Astrocyte (in vitro differentiated cells and primary cell): ENCODE measurements at regions not wholly inside any gene's neighbourhood (a gene's known extent, or its start where the extent isn't known, plus 50 kb on each side); places are given as distances from the start of the nearest gene placed in this dataset.
A peak's percentile ranks its signal among the peaks of the same experiment; 100 is the strongest.

Source experiments
- DNase-seq: peaks from one replicate; pipeline ENCODE4 v3.0.0-alpha.2; 2010; ENCODE audit warnings: low read depth
- FAIRE-seq: peaks from 2 replicates; lab custom pipeline; 2011; peaks lifted over from hg19 to GRCh38; lab: Jason Lieb, UNC
- H2AFZ ChIP-seq: 2 replicates; pipeline ENCODE4 v1.6.0; 2012; ENCODE audit warnings: low read depth, low read length, inconsistent platforms
- H3K27ac ChIP-seq: 2 replicates; pipeline ENCODE4 v1.5.1; 2011; ENCODE audit warnings: low read depth, low read length, inconsistent platforms
- H3K27me3 ChIP-seq: 2 replicates; pipeline ENCODE4 v1.6.0; 2011; ENCODE audit warnings: low read length, inconsistent platforms; ENCODE audit not compliant: insufficient read depth
- H3K36me3 ChIP-seq: 2 replicates; pipeline ENCODE4 v1.5.1; 2011; ENCODE audit warnings: low read length, inconsistent platforms; ENCODE audit not compliant: insufficient read depth
- H3K4me1 ChIP-seq: 2 replicates; pipeline ENCODE4 v1.5.1; 2011; ENCODE audit warnings: low read length, inconsistent platforms; ENCODE audit not compliant: insufficient read depth
- H3K4me2 ChIP-seq: 2 replicates; pipeline ENCODE4 v1.6.0; 2012; ENCODE audit warnings: low read length, inconsistent platforms
- H3K4me3 ChIP-seq: 2 replicates; pipeline ENCODE4 v1.5.1; 2011; ENCODE audit warnings: low read depth, mild to moderate bottlenecking, low read length, inconsistent platforms; ENCODE audit not compliant: insufficient read depth
- H3K79me2 ChIP-seq: 2 replicates; pipeline ENCODE4 v1.6.0; 2012; ENCODE audit warnings: mild to moderate bottlenecking, low read length, inconsistent platforms; ENCODE audit not compliant: insufficient read depth
- H3K9ac ChIP-seq: 2 replicates; pipeline ENCODE4 v1.6.0; 2012; ENCODE audit warnings: mild to moderate bottlenecking, low read length, inconsistent platforms
- H3K9me3 ChIP-seq: 2 replicates; pipeline ENCODE4 v1.5.1; 2012; ENCODE audit warnings: low read depth, mild to moderate bottlenecking, low read length, inconsistent platforms; ENCODE audit not compliant: insufficient read depth
- H4K20me1 ChIP-seq: 2 replicates; pipeline ENCODE4 v1.6.0; 2012; ENCODE audit warnings: low read length, inconsistent platforms; ENCODE audit not compliant: insufficient read depth
- H3K27ac Mint-ChIP-seq: one replicate; pipeline ENCODE4 v1.8.0; 2021; ENCODE audit warnings: mild to moderate bottlenecking, mixed read lengths; ENCODE audit not compliant: unreplicated experiment
- H3K27me3 Mint-ChIP-seq: one replicate; pipeline ENCODE4 v1.8.0; 2021; ENCODE audit warnings: low read depth, mixed read lengths; ENCODE audit not compliant: unreplicated experiment
- H3K36me3 Mint-ChIP-seq: one replicate; pipeline ENCODE4 v1.8.0; 2021; ENCODE audit warnings: low read depth, mixed read lengths; ENCODE audit not compliant: unreplicated experiment
- H3K4me1 Mint-ChIP-seq: one replicate; pipeline ENCODE4 v1.8.0; 2021; ENCODE audit warnings: low read depth, mixed read lengths; ENCODE audit not compliant: unreplicated experiment
- H3K4me3 Mint-ChIP-seq: one replicate; pipeline ENCODE4 v1.8.0; 2021; ENCODE audit warnings: mild to moderate bottlenecking, moderate library complexity, mixed read lengths; ENCODE audit not compliant: unreplicated experiment
- H3K9me3 Mint-ChIP-seq: one replicate; pipeline ENCODE4 v1.8.0; 2021; ENCODE audit warnings: mild to moderate bottlenecking, mixed read lengths; ENCODE audit not compliant: unreplicated experiment
- EZH2 ChIP-seq: IDR thresholded peaks from 2 replicates; pipeline ENCODE4 v1.6.1; 2012; ENCODE audit warnings: mild to moderate bottlenecking, low read length, inconsistent platforms; ENCODE audit not compliant: insufficient read depth
- TF ChIP-seq, protein P1 (sequence below): IDR thresholded peaks from 2 replicates; pipeline ENCODE4 v1.5.1; 2011; ENCODE audit warnings: low read depth, mild to moderate bottlenecking, inconsistent platforms, low read length, moderate library complexity; ENCODE audit not compliant: insufficient read depth

- DNase-seq (no peak), FAIRE-seq (no peak)
- Mint-ChIP-seq H3K27me3 (no peaks in the 10 kb centered on the region), H3K4me1 (no peaks in the 10 kb centered on the region), H3K36me3 (peaks cover 5% of the 10 kb centered on the region), H3K9me3 (peaks cover 36% of the 10 kb centered on the region), H3K27ac (no peak overlapping the region), H3K4me3 (no peak overlapping the region)
- no peaks in the 10 kb centered on the region for H3K79me2 ChIP-seq
- no peaks in the 10 kb centered on the region for H3K27me3 ChIP-seq
- H2AFZ ChIP-seq: no peak overlapping the region
- peaks cover 11% of the 10 kb centered on the region for H3K9me3 ChIP-seq
- H3K4me3 ChIP-seq: no peak overlapping the region
- H4K20me1 ChIP-seq: no peaks in the 10 kb centered on the region
- H3K4me2 ChIP-seq: no peak overlapping the region
- H3K4me1 ChIP-seq: no peaks in the 10 kb centered on the region
- no peak overlapping the region for H3K27ac ChIP-seq
- H3K9ac ChIP-seq: no peak overlapping the region
- no peaks in the 10 kb centered on the region for H3K36me3 ChIP-seq
- TF ChIP-seq, protein P1, sequence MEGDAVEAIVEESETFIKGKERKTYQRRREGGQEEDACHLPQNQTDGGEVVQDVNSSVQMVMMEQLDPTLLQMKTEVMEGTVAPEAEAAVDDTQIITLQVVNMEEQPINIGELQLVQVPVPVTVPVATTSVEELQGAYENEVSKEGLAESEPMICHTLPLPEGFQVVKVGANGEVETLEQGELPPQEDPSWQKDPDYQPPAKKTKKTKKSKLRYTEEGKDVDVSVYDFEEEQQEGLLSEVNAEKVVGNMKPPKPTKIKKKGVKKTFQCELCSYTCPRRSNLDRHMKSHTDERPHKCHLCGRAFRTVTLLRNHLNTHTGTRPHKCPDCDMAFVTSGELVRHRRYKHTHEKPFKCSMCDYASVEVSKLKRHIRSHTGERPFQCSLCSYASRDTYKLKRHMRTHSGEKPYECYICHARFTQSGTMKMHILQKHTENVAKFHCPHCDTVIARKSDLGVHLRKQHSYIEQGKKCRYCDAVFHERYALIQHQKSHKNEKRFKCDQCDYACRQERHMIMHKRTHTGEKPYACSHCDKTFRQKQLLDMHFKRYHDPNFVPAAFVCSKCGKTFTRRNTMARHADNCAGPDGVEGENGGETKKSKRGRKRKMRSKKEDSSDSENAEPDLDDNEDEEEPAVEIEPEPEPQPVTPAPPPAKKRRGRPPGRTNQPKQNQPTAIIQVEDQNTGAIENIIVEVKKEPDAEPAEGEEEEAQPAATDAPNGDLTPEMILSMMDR: no peak
Observed at GRCh38 chr5:63032343-63032742, 453.7 kb downstream of the LRRC70 start.

DNA sequence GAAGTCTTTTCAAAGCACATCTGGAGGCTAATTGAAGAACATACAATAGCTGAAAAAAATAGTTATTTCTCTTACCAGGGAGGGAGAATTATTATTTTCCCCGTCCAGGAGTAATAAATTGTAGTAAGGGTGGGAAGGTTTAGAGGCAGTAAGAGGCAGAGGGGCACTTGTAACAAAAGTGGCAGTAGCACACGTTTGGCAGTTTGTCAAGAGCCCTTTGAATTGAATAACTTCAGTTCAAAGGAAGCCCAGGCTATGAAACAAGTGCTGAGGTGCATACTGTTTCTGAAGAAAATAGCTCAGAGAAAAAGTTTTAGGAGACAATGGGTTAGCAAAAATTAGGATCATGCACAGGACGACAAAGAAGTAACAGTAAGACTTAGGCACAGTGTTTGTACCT is 451.3 kb downstream of the LRRC70 start:
- peaks cover 11% of the 10 kb centered on the region for H3K9me3 ChIP-seq
- no peaks in the 10 kb centered on the region for H4K20me1 ChIP-seq
- H3K27me3 ChIP-seq: no peaks in the 10 kb centered on the region
- no peak overlapping the region for H3K4me2 ChIP-seq
- H3K4me3 ChIP-seq: no peak overlapping the region
- FAIRE-seq (no peak), DNase-seq (no peak)
- H2AFZ ChIP-seq: no peak overlapping the region
- H3K79me2 ChIP-seq: no peaks in the 10 kb centered on the region
- Mint-ChIP-seq H3K9me3 (peaks cover 33% of the 10 kb centered on the region), H3K4me3 (no peak overlapping the region), H3K27ac (peak overlapping the region; percentile 49), H3K27me3 (no peaks in the 10 kb centered on the region), H3K4me1 (no peaks in the 10 kb centered on the region), H3K36me3 (peaks cover 5% of the 10 kb centered on the region)
- H3K4me1 ChIP-seq: no peaks in the 10 kb centered on the region
- no peak overlapping the region for H3K9ac ChIP-seq
- H3K27ac ChIP-seq: no peak overlapping the region
- H3K36me3 ChIP-seq: no peaks in the 10 kb centered on the region
- TF ChIP-seq, protein P1: no peak
- TF ChIP-seq EZH2: no peak

DNA sequence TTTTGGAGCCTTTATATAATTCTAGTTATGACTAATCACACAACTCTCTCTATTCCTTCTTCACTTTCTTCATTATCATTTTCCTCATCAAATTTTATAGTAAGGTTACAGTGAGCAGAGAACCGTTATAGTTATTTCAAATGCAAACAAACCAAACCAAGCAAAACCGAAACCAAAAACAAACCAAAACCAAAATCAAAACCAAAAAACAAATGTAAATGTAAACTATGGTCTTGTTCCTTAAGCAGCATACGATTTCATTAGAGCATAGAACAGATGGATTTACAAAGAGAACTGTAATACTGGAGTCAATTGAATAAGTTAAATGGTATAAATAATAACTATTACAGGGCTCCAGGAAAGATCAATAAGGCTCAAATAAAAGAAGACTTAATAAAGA is 447.1 kb downstream of the LRRC70 start:
- H2AFZ ChIP-seq: no peak overlapping the region
- no peak for DNase-seq
- no peaks in the 10 kb centered on the region for H3K27me3 Mint-ChIP-seq
- H3K4me2 ChIP-seq: no peak overlapping the region
- no peak for TF ChIP-seq EZH2
- TF ChIP-seq, protein P1: no peak
- no peak overlapping the region for H3K27ac Mint-ChIP-seq
- no peak for FAIRE-seq
- no peaks in the 10 kb centered on the region for H3K9me3 ChIP-seq
- H3K27ac ChIP-seq: no peak overlapping the region
- H4K20me1 ChIP-seq: no peaks in the 10 kb centered on the region
- no peaks in the 10 kb centered on the region for H3K4me1 ChIP-seq
- H3K79me2 ChIP-seq: no peaks in the 10 kb centered on the region
- H3K9me3 Mint-ChIP-seq: no peaks in the 10 kb centered on the region
- no peak overlapping the region for H3K4me3 ChIP-seq
- H3K36me3 Mint-ChIP-seq: no peaks in the 10 kb centered on the region
- H3K36me3 ChIP-seq: no peaks in the 10 kb centered on the region
- H3K4me3 Mint-ChIP-seq: no peak overlapping the region
- no peaks in the 10 kb centered on the region for H3K4me1 Mint-ChIP-seq
- no peak overlapping the region for H3K9ac ChIP-seq
- no peaks in the 10 kb centered on the region for H3K27me3 ChIP-seq
